A673 (cell line): ENCODE measurements at regions not wholly inside any gene's neighbourhood (a gene's known extent, or its start where the extent isn't known, plus 50 kb on each side); places are given as distances from the start of the nearest gene placed in this dataset.

Experiments used
- EZH2 ChIP-seq: fragments of 200-600 bp; sonication (generic); IDR thresholded peaks from 2 replicates; pipeline ENCODE4 v1.6.1; 2017; ENCODE audit warnings: borderline replicate concordance, low read depth, mild to moderate bottlenecking, mixed read lengths, antibody characterized with exemption, low read length; ENCODE audit not compliant: poor library complexity, severe bottlenecking
- TF ChIP-seq, protein P1 (sequence below): fragments of 300-800, 200-600 bp; sonication (generic); conservative IDR thresholded peaks from 2 replicates; pipeline ENCODE4 v1.5.1; 2017; ENCODE audit warnings: low read depth, mild to moderate bottlenecking, antibody characterized with exemption, low read length, moderate library complexity, mixed read lengths

DNA sequence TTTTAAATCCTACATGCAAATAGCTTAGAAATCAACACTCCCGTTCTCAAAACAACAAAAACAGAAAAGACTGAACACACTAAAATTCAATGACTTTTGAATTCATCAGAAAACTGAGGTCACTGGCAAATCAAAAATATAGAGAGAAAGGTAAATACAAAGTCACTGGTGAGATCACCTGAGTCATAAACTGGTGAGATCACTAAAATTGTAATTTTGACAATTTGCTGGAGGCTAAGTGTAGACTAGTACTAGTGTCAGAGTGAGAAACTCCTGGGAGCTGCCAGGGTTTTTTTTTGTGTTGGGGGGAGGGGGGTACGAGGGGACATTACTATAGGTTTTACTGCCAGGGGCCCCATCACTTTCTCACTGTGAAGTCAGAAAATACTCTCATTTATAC is 1876.0 kb upstream of the CELF4 start:
- TF ChIP-seq EZH2: no peak
- TF ChIP-seq, protein P1, sequence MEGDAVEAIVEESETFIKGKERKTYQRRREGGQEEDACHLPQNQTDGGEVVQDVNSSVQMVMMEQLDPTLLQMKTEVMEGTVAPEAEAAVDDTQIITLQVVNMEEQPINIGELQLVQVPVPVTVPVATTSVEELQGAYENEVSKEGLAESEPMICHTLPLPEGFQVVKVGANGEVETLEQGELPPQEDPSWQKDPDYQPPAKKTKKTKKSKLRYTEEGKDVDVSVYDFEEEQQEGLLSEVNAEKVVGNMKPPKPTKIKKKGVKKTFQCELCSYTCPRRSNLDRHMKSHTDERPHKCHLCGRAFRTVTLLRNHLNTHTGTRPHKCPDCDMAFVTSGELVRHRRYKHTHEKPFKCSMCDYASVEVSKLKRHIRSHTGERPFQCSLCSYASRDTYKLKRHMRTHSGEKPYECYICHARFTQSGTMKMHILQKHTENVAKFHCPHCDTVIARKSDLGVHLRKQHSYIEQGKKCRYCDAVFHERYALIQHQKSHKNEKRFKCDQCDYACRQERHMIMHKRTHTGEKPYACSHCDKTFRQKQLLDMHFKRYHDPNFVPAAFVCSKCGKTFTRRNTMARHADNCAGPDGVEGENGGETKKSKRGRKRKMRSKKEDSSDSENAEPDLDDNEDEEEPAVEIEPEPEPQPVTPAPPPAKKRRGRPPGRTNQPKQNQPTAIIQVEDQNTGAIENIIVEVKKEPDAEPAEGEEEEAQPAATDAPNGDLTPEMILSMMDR: no peak
